ENCODE measurements at regions not wholly inside any gene's neighbourhood (a gene's known extent, or its start where the extent isn't known, plus 50 kb on each side); places are given as distances from the start of the nearest gene placed in this dataset.
A peak's percentile ranks its signal among the peaks of the same experiment; 100 is the strongest.

DNA sequence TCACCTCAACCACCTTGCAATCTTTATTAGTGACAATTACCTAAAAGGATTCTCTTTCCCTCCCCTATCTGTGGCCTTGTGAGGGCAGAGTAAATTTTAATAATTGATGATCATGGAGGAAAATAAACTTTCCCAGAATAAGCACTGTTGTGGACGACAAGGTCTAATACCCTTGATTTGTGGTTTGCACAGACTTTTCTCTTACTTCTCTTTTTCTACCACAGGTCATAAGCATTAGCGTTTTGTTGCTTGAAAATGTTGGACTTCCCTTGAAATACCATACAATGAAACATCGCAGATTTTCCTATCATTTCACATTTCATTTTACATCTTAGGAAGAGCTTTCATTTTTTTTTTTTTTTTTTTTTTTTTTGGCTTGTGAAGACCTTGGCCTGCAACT lies 188.1 kb upstream of the TMEM72 start:
- Mint-ChIP-seq H3K27me3 (peaks cover 15% of the 10 kb centered on the region), H3K4me3 (peak overlapping the region; percentile 52), H3K27ac (no peak overlapping the region), H3K9me3 (ENCODE audit: insufficient read depth) (peaks cover 8% of the 10 kb centered on the region), H3K4me1 (peaks cover 39% of the 10 kb centered on the region)
- Histone ChIP-seq H3K79me2 (ENCODE audit: control insufficient read depth, insufficient read depth, low read length) (no peaks in the 10 kb centered on the region), H3K27me3 (replicated peaks in 1 of 4; ENCODE audit: control extremely low read depth in 1 of 4, control insufficient read depth in 3 of 4, insufficient read depth in 4 of 4, low read length in 3 of 4) (peaks cover 0 to 4% (median 0%) of the 10 kb centered on the region in 4 experiments), H3K4me3 (ENCODE audit: control extremely low read depth in 1 of 5, extremely low read depth in 1 of 5, insufficient read depth in 1 of 5, low read depth in 2 of 5, low read length in 4 of 5) (peak overlapping the region in 1 of 5 experiments; percentile 26), H3K9me3 (ENCODE audit: control extremely low read depth in 1 of 3, control insufficient read depth in 2 of 3, insufficient read depth in 1 of 3, low read length in 2 of 3) (peaks cover 0 to 8% (median 3%) of the 10 kb centered on the region in 3 donors), H3K36me3 (replicated peaks in 1 of 2; ENCODE audit: control extremely low read depth in 1 of 2, control insufficient read depth in 1 of 2, extremely low read depth in 1 of 2, insufficient read depth in 2 of 2, low read length in 1 of 2) (no peaks in the 10 kb centered on the region), H3K4me2 (replicated peaks; ENCODE audit: low read depth, low read length, poor library complexity, severe bottlenecking) (peak overlapping the region; percentile 52), H3K4me1 (ENCODE audit: control insufficient read depth in 2 of 2, insufficient read depth in 2 of 2, low read length in 2 of 2) (peaks cover 32 to 36% of the 10 kb centered on the region in 2 donors), H3K9ac (ENCODE audit: low read length) (peak overlapping the region; percentile 12), H4K20me1 (ENCODE audit: control insufficient read depth, insufficient read depth, low read length, poor library complexity, severe bottlenecking) (no peaks in the 10 kb centered on the region), H2AFZ (ENCODE audit: insufficient read depth, low read depth, low read length, poor library complexity, severe bottlenecking) (no peak overlapping the region), H3K27ac (ENCODE audit: low read length in 2 of 2) (no peak overlapping the region)
- DNase-seq: peak; percentile 30
- POLR2A ChIA-PET: no interaction called here
- no CpG with 5 or more reads among the region's 3 CpGs for WGBS (ENCODE audit: insufficient coverage)
- CTCF ChIA-PET: no interaction called here
- TF ChIP-seq, protein P1, sequence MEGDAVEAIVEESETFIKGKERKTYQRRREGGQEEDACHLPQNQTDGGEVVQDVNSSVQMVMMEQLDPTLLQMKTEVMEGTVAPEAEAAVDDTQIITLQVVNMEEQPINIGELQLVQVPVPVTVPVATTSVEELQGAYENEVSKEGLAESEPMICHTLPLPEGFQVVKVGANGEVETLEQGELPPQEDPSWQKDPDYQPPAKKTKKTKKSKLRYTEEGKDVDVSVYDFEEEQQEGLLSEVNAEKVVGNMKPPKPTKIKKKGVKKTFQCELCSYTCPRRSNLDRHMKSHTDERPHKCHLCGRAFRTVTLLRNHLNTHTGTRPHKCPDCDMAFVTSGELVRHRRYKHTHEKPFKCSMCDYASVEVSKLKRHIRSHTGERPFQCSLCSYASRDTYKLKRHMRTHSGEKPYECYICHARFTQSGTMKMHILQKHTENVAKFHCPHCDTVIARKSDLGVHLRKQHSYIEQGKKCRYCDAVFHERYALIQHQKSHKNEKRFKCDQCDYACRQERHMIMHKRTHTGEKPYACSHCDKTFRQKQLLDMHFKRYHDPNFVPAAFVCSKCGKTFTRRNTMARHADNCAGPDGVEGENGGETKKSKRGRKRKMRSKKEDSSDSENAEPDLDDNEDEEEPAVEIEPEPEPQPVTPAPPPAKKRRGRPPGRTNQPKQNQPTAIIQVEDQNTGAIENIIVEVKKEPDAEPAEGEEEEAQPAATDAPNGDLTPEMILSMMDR (IDR thresholded peaks at IDR 0.05): no peak
- no peak for TF ChIP-seq EZH2 (IDR thresholded peaks at IDR 0.05; ENCODE audit: borderline replicate concordance, insufficient read depth, low read depth, low read length, poor library complexity, severe bottlenecking)
- no peak for ATAC-seq (ENCODE audit: low read depth)
- intact Hi-C loops (cut with micrococcal nuclease): no loop called here

DNA sequence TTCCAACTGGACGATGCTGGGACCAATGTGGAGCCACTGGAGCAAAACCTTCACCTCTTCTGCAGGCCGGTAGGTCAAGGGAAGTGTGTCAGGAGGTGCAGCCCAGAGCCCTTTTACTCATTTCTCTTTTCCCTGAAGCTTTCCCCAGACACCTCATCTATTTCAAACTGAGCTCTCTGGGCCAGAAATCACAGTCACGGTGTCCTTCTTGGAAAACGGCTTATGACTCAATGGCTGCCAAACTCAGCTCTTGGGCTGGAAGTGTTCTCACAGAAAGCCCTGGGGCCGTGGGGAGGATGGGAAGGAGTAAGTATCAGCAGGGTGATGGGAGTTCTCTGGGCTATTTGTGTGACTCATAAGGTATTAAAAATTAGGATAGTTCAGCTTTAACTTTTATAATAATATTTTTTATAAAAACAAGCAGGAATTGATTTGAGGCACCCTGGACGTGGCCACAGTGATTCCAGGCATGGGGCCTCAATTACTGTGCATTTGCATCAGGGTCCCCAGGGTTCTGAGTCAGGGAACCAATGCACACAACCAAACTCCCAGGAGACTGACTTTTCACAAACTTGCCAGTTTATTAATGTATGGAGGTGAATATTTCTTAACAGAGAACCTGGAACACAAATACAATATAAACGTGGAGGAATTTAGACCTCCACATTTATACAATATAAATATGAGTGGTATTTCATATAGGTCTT lies 187.4 kb upstream of the TMEM72 start:
- H3K9ac ChIP-seq (ENCODE audit: low read length): peak overlapping the region; percentile 12
- no peak overlapping the region for H3K27ac Mint-ChIP-seq
- peaks cover 0 to 4% (median 0%) of the 10 kb centered on the region in 4 experiments for H3K27me3 ChIP-seq (replicated peaks in 1 of 4; ENCODE audit: control extremely low read depth in 1 of 4, control insufficient read depth in 3 of 4, insufficient read depth in 4 of 4, low read length in 3 of 4)
- no peak overlapping the region for H3K27ac ChIP-seq (ENCODE audit: low read length in 2 of 2)
- H3K4me3 ChIP-seq (ENCODE audit: control extremely low read depth in 1 of 5, extremely low read depth in 1 of 5, insufficient read depth in 1 of 5, low read depth in 2 of 5, low read length in 4 of 5): peak overlapping the region in 1 of 5 experiments; percentile 26
- H3K4me1 Mint-ChIP-seq: peaks cover 39% of the 10 kb centered on the region
- DNase-seq: no peak
- WGBS (ENCODE audit: insufficient coverage): 45% methylated on average over 4 of the region's 7 CpGs
- no peaks in the 10 kb centered on the region for H3K36me3 ChIP-seq (replicated peaks in 1 of 2; ENCODE audit: control extremely low read depth in 1 of 2, control insufficient read depth in 1 of 2, extremely low read depth in 1 of 2, insufficient read depth in 2 of 2, low read length in 1 of 2)
- H2AFZ ChIP-seq (ENCODE audit: insufficient read depth, low read depth, low read length, poor library complexity, severe bottlenecking): no peak overlapping the region
- H3K27me3 Mint-ChIP-seq: peaks cover 13% of the 10 kb centered on the region
- ATAC-seq (ENCODE audit: low read depth): no peak
- H3K9me3 Mint-ChIP-seq (ENCODE audit: insufficient read depth): peaks cover 5% of the 10 kb centered on the region
- TF ChIP-seq EZH2 (IDR thresholded peaks at IDR 0.05; ENCODE audit: borderline replicate concordance, insufficient read depth, low read depth, low read length, poor library complexity, severe bottlenecking): no peak
- TF ChIP-seq, protein P1 (IDR thresholded peaks at IDR 0.05): no peak
- peaks cover 32 to 36% of the 10 kb centered on the region in 2 donors for H3K4me1 ChIP-seq (ENCODE audit: control insufficient read depth in 2 of 2, insufficient read depth in 2 of 2, low read length in 2 of 2)
- no peaks in the 10 kb centered on the region for H4K20me1 ChIP-seq (ENCODE audit: control insufficient read depth, insufficient read depth, low read length, poor library complexity, severe bottlenecking)
- intact Hi-C loops (cut with micrococcal nuclease): no loop called here
- no peak overlapping the region for H3K4me3 Mint-ChIP-seq
- ChIA-PET POLR2A (no interaction called here), CTCF (no interaction called here)
- no peaks in the 10 kb centered on the region for H3K79me2 ChIP-seq (ENCODE audit: control insufficient read depth, insufficient read depth, low read length)
- peak overlapping the region; percentile 52 for H3K4me2 ChIP-seq (replicated peaks; ENCODE audit: low read depth, low read length, poor library complexity, severe bottlenecking)
- peaks cover under 1 to 9% (median 3%) of the 10 kb centered on the region in 3 donors for H3K9me3 ChIP-seq (ENCODE audit: control extremely low read depth in 1 of 3, control insufficient read depth in 2 of 3, insufficient read depth in 1 of 3, low read length in 2 of 3)

Measured in B cell (primary cell).